HFFc6 (cell line): ENCODE measurements at regions not wholly inside any gene's neighbourhood (a gene's known extent, or its start where the extent isn't known, plus 50 kb on each side); places are given as distances from the start of the nearest gene placed in this dataset.

Experiments used
- DNase-seq: peaks from one replicate; pipeline ENCODE4 v3.0.0-alpha.2; 2018
- H3K27ac Mint-ChIP-seq: 2 replicates; pipeline ENCODE4 v1.8.0; 2020; ENCODE audit warnings: mild to moderate bottlenecking, mixed read lengths
- H3K27me3 Mint-ChIP-seq: 2 replicates; pipeline ENCODE4 v1.8.0; 2021; ENCODE audit warnings: mild to moderate bottlenecking, moderate library complexity, mixed read lengths; ENCODE audit not compliant: insufficient read depth
- H3K36me3 Mint-ChIP-seq: 2 replicates; pipeline ENCODE4 v1.8.0; 2021; ENCODE audit warnings: low read depth, mixed read lengths
- H3K4me1 Mint-ChIP-seq: 2 replicates; pipeline ENCODE4 v1.8.0; 2020; ENCODE audit warnings: low read depth, mixed read lengths
- H3K4me3 Mint-ChIP-seq: 2 replicates; pipeline ENCODE4 v1.8.0; 2020; ENCODE audit warnings: mild to moderate bottlenecking, moderate library complexity, mixed read lengths
- H3K9me3 Mint-ChIP-seq: 2 replicates; pipeline ENCODE4 v1.8.0; 2020; ENCODE audit warnings: mild to moderate bottlenecking, mixed read lengths
- TF ChIP-seq, protein P1 (sequence below): fragments of 200-600 bp; sonication (generic); IDR thresholded peaks from 2 replicates; pipeline ENCODE4 v1.5.0; 2021; ENCODE audit warnings: antibody characterized with exemption, mild to moderate bottlenecking

- no peaks in the 10 kb centered on the region for H3K36me3 Mint-ChIP-seq
- H3K27me3 Mint-ChIP-seq, result no peaks in the 10 kb centered on the region; the same call in 1 of the 2 replicates
- no peaks in the 10 kb centered on the region for H3K9me3 Mint-ChIP-seq
- DNase-seq, result no peak
- peaks cover 10% of the 10 kb centered on the region for H3K4me1 Mint-ChIP-seq
- H3K27ac Mint-ChIP-seq, result no peak overlapping the region
- TF ChIP-seq, protein P1, sequence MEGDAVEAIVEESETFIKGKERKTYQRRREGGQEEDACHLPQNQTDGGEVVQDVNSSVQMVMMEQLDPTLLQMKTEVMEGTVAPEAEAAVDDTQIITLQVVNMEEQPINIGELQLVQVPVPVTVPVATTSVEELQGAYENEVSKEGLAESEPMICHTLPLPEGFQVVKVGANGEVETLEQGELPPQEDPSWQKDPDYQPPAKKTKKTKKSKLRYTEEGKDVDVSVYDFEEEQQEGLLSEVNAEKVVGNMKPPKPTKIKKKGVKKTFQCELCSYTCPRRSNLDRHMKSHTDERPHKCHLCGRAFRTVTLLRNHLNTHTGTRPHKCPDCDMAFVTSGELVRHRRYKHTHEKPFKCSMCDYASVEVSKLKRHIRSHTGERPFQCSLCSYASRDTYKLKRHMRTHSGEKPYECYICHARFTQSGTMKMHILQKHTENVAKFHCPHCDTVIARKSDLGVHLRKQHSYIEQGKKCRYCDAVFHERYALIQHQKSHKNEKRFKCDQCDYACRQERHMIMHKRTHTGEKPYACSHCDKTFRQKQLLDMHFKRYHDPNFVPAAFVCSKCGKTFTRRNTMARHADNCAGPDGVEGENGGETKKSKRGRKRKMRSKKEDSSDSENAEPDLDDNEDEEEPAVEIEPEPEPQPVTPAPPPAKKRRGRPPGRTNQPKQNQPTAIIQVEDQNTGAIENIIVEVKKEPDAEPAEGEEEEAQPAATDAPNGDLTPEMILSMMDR, result no peak
- no peak overlapping the region for H3K4me3 Mint-ChIP-seq
These were observed 205.0 kb upstream of the ACTBL2 start for GRCh38 chr5:57687596-57687995.

DNA sequence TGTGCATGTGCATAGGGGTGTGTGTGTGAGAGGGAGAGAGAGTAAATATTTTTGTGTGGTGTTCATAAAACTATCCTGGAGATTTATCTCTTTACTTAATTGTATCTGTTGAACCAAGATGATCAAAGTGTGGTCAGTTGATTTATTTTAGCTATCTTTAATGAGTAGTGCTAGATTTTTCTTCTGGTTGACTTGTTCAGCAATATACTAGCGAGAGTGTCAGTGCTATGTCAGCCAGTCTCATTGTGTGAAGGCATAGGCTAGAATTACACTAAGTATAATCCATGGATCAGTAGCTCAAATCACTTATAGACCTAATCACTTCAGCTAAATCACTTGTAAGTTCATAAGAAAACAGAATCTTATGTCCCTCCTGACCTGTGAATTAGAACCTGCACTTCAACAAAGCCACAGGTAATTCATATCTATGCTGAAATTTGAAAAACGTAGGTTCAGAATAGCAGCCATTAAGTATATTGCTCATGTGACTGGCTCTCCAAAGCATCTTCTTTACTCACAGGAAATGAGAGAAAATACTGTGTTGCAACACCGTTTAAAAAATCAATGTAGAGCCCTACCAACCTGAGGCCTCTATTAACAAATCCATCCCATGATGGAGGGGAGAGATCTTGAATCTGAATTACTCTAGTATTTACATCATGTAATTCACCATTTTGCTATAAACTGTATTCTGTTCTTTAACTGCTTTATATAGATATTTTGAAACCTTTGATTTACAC lies 203.1 kb upstream of the ACTBL2 start:
- Mint-ChIP-seq H3K27me3 (peaks cover 3% of the 10 kb centered on the region), H3K4me3 (no peak overlapping the region), H3K9me3 (no peaks in the 10 kb centered on the region), H3K36me3 (no peaks in the 10 kb centered on the region), H3K4me1 (peaks cover 7% of the 10 kb centered on the region), H3K27ac (no peak overlapping the region)
- DNase-seq, result no peak
- TF ChIP-seq, protein P1, result no peak

DNA sequence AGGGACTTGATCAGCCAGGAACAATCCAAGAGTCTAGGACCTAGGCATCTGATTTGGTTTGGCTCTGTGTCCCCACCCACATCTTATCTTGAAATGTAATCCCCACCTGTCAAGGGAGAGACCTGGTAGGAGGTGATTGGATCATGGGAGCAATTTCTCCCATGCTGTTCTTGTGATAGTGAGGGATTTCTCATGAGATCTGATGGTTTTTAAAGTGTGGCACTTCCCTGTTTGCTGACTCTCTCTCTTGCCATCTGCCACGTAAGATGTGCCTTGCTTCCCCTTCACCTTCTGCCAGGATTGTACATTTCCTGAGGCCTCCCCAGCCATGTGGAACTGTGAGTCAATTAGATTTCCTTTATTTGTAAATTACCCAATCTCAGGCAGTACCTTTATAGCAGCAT lies 201.7 kb upstream of the ACTBL2 start:
- Mint-ChIP-seq H3K4me3 (no peak overlapping the region), H3K27ac (no peak overlapping the region)

DNA sequence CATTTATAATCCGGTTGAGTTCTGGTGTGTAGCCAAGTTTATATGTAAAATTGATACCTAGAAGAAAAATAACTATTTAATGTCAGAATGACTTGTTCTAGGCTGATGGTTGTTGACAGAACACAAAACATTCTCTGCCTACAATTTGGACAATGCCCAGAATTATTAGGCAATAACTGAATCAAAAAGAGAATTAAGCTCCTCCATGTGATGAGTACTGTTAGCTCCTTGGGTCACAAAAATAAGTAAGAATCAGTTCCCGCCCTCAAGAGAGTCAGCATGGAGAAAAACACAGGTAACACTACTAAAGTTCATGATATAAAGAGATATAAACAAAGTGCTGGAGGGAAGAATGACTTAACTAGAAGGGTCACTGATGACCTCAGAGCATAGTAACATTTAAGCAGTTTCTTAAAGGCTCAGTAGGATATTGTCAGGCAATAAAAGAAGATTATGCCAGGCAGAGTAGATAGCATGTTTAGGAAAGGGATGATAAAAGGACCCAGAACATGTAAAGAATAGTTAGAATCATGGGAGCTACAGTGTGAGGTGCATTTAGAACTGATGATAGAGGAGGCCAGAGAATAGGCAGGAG lies 200.5 kb upstream of the ACTBL2 start:
- H3K27ac Mint-ChIP-seq, result no peak overlapping the region
- H3K4me1 Mint-ChIP-seq, result peaks cover 6% of the 10 kb centered on the region
- DNase-seq, result no peak

More for the DNA sequence above, 201.7 kb upstream of the ACTBL2 start:
- H3K36me3 Mint-ChIP-seq, result no peaks in the 10 kb centered on the region
- DNase-seq, result no peak
- peaks cover 6% of the 10 kb centered on the region for H3K27me3 Mint-ChIP-seq
- TF ChIP-seq, protein P1, result no peak
- H3K4me1 Mint-ChIP-seq, result peaks cover 7% of the 10 kb centered on the region
- H3K9me3 Mint-ChIP-seq, result no peaks in the 10 kb centered on the region

GRCh38 chr5:57681942-57682341 lies 199.3 kb upstream of the ACTBL2 start:
- TF ChIP-seq, protein P1, result no peak
- Mint-ChIP-seq H3K9me3 (no peaks in the 10 kb centered on the region), H3K27me3 (peaks cover 6% of the 10 kb centered on the region), H3K4me3 (no peak overlapping the region), H3K27ac (no peak overlapping the region), H3K4me1 (0 out of 2 replicates have a peak, but pooled peaks cover 3% of the 10 kb centered on the region), H3K36me3 (no peaks in the 10 kb centered on the region)
- no peak for DNase-seq

More for the DNA sequence above, 200.5 kb upstream of the ACTBL2 start:
- TF ChIP-seq, protein P1, result no peak
- Mint-ChIP-seq H3K9me3 (no peaks in the 10 kb centered on the region), H3K27me3 (peaks cover 6% of the 10 kb centered on the region), H3K36me3 (no peaks in the 10 kb centered on the region), H3K4me3 (no peak overlapping the region)
